Gastroesophageal sphincter (tissue), 4 donors: ENCODE measurements at regions not wholly inside any gene's neighbourhood (a gene's known extent, or its start where the extent isn't known, plus 50 kb on each side); places are given as distances from the start of the nearest gene placed in this dataset.

Source experiments
- ATAC-seq: fragments of 150-250 bp; one replicate; pipeline ENCODE4 v1.9.1; 2016; ENCODE audit warnings: mild to moderate bottlenecking, moderate library complexity
- H3K27ac ChIP-seq, 4 donors: fragments of 200-600 bp; sonication (generic) in 3 of 4; 1 replicate in 3 of 4; 2 replicates in 1 of 4; pipeline ENCODE4 v1.5.1; 2016 to 2019
- H3K27me3 ChIP-seq: fragments of 200-600 bp; sonication (generic); one replicate; pipeline ENCODE4 v1.5.1; 2019
- H3K36me3 ChIP-seq, 2 donors: fragments of 200-600 bp; sonication (generic); one replicate each; pipeline ENCODE4 v1.5.1; 2019; ENCODE audit warnings: control low read depth in 1 of 2
- H3K4me1 ChIP-seq, 3 donors: fragments of 200-600 bp; sonication (generic); 1 replicate in 2 of 3; 2 replicates in 1 of 3; pipeline ENCODE4 v1.5.1; 2016 to 2019; ENCODE audit warnings: control low read depth in 2 of 3
- H3K4me3 ChIP-seq, 2 donors: fragments of 200-600 bp; sonication (generic); one replicate each; pipeline ENCODE4 v1.5.1; 2019; ENCODE audit warnings: mild to moderate bottlenecking in 1 of 2, moderate library complexity in 1 of 2
- H3K9me3 ChIP-seq, 3 donors: fragments of 200-600 bp; sonication (generic); one replicate each; pipeline ENCODE4 v1.5.1; 2017 to 2019; ENCODE audit warnings: control low read depth in 2 of 3
- EP300 ChIP-seq: sonication (generic); formaldehyde crosslinking; IDR thresholded peaks from one replicate; pipeline ENCODE4 v1.6.1; 2017; ENCODE audit warnings: antibody characterized with exemption, mild to moderate bottlenecking
- POLR2A ChIP-seq, 2 donors: fragments of 450-650 bp; IDR thresholded peaks; one replicate each; pipeline ENCODE4 v1.6.1; 2017; ENCODE audit warnings: antibody characterized with exemption in 2 of 2, mild to moderate bottlenecking in 2 of 2, moderate library complexity in 1 of 2
- POLR2AphosphoS5 ChIP-seq: sonication (generic); formaldehyde crosslinking; IDR thresholded peaks from one replicate; pipeline ENCODE4 v1.6.1; 2017; ENCODE audit warnings: antibody characterized with exemption
- WGBS, 2 donors: methylation state at CpG; one replicate each; pipeline ENCODE4 v1.1.5; 2018; ENCODE audit warnings: low coverage in 1 of 2; 5-methylcytosine and 5-hydroxymethylcytosine counted together
- TF ChIP-seq, protein P1 (sequence below), 4 experiments: fragments of 200-600 bp in 2 of 4; fragments of 450-650 bp in 2 of 4; sonication (generic) in 1 of 4; IDR thresholded peaks; one replicate each; pipeline ENCODE4 v1.5.1; 2017 to 2019; ENCODE audit warnings: antibody characterized with exemption in 4 of 4, mild to moderate bottlenecking in 2 of 4, moderate library complexity in 2 of 4

DNA sequence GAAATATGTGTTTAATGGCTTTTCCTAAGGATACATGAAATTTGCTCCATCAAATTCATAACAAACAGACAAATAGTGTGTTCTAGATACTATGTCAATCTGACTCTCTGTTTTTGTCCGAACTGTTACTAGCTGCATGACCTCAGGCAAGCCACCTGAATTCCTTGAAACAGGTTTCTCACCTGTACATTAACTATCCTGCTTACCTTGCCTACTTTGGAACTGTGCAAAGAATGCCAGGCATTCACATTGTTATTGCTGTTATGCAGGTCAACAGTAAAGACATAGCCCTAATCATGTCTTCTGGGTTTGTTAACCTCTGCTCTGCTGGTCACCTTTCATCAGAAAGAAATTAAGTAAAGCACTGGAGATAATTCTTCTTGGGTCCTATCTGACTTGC lies 1283.9 kb upstream of the CELF2 start:
- Histone ChIP-seq H3K4me3 (no peak overlapping the region), H3K9me3 (no peaks in the 10 kb centered on the region), H3K36me3 (no peaks in the 10 kb centered on the region), H3K27me3 (no peaks in the 10 kb centered on the region), H3K27ac (no peak overlapping the region), H3K4me1 (no peaks in the 10 kb centered on the region)
- ATAC-seq = no peak
- TF ChIP-seq EP300 = no peak
- TF ChIP-seq, protein P1, sequence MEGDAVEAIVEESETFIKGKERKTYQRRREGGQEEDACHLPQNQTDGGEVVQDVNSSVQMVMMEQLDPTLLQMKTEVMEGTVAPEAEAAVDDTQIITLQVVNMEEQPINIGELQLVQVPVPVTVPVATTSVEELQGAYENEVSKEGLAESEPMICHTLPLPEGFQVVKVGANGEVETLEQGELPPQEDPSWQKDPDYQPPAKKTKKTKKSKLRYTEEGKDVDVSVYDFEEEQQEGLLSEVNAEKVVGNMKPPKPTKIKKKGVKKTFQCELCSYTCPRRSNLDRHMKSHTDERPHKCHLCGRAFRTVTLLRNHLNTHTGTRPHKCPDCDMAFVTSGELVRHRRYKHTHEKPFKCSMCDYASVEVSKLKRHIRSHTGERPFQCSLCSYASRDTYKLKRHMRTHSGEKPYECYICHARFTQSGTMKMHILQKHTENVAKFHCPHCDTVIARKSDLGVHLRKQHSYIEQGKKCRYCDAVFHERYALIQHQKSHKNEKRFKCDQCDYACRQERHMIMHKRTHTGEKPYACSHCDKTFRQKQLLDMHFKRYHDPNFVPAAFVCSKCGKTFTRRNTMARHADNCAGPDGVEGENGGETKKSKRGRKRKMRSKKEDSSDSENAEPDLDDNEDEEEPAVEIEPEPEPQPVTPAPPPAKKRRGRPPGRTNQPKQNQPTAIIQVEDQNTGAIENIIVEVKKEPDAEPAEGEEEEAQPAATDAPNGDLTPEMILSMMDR (IDR thresholded peaks at IDR 0.05) = no peak
- no peak for TF ChIP-seq POLR2A (IDR thresholded peaks at IDR 0.05)
- TF ChIP-seq POLR2AphosphoS5 = no peak
- 71 to 78% methylated on average over 1 of the region's 1 CpG for WGBS, 2 donors

DNA sequence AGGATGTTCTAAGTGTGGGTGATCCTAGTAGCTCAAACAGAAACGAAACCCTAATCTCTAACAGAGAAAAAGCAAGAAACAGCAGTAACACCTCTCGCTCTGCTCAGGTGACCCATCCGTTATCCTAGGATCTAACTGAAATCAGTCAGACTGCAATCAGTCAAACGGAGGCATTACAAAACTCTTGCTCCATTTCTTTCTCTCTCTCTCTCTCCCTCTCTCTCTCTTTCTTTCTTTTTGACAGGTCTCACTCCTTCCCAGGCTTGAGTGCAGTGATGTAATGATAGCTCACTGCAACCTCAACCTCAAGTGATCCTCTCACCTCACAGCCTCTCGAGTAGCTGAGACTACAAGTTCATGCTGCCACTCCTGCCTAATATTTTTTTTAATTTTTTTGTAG lies 1283.5 kb upstream of the CELF2 start:
- no peak for ATAC-seq
- Histone ChIP-seq H3K27me3 (no peaks in the 10 kb centered on the region), H3K4me3 (no peak overlapping the region), H3K9me3 (no peaks in the 10 kb centered on the region), H3K27ac (no peak overlapping the region), H3K36me3 (no peaks in the 10 kb centered on the region), H3K4me1 (no peaks in the 10 kb centered on the region)
- 80 to 84% methylated on average over 1 to 5 of the region's 5 CpGs for WGBS, 2 donors
- TF ChIP-seq, protein P1 (IDR thresholded peaks at IDR 0.05) = no peak
- TF ChIP-seq POLR2A (IDR thresholded peaks at IDR 0.05) = no peak
- no peak for TF ChIP-seq POLR2AphosphoS5
- TF ChIP-seq EP300 = no peak

DNA sequence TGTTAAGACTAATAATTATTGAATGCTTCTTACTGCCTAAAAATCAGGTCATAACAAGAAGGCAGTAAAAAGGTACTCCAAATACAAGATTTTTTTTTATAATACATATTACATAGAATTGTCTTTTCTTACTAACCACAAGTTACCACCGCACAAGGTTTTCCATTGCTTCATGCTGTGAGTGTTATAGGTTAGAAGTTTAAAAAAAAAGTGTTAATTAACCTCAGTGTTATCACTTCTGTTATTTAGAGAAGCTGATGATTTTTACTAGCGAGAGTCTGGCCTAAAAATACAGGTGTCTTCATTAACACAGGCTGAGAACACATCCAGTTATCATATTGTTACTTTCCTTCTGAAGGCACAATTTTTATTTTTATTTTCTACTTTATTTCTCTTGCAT lies 1281.9 kb upstream of the CELF2 start:
- H3K9me3 ChIP-seq = no peaks in the 10 kb centered on the region
- WGBS, 2 donors = 100% methylated on average over 2 of the region's 2 CpGs
- H3K36me3 ChIP-seq = no peaks in the 10 kb centered on the region
- H3K4me1 ChIP-seq = no peaks in the 10 kb centered on the region
- no peak overlapping the region for H3K27ac ChIP-seq
- TF ChIP-seq POLR2A (IDR thresholded peaks at IDR 0.05) (no peak), POLR2AphosphoS5 (no peak), EP300 (no peak)
- TF ChIP-seq, protein P1 (IDR thresholded peaks at IDR 0.05) = no peak
- no peak overlapping the region for H3K4me3 ChIP-seq
- H3K27me3 ChIP-seq = no peaks in the 10 kb centered on the region
- no peak for ATAC-seq

DNA sequence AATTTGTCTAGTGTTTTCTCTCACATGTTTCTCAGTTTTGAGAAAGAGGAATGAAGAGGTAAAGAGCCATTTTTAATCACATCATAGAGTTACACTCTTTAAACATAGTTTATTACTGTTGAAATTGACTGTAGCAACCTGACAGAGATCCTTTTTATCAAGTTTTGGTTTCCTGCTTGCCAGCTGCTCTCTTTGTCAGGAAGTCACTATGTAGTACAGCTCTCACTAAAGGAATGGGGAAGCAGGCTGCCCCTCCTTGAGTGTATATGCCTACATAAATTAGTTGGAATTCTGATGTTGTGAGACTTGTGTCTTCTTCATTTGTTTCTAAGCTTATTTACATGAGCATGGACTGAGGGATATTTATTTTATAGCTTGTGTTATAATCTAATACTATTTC lies 1274.0 kb upstream of the CELF2 start:
- H3K9me3 ChIP-seq = peaks cover 0 to 11% (median 0%) of the 10 kb centered on the region in 3 donors
- no peak overlapping the region for H3K4me3 ChIP-seq
- no peak for ATAC-seq
- H3K27me3 ChIP-seq = no peaks in the 10 kb centered on the region
- H3K4me1 ChIP-seq = no peaks in the 10 kb centered on the region
- TF ChIP-seq POLR2AphosphoS5 (no peak), POLR2A (IDR thresholded peaks at IDR 0.05) (no peak), EP300 (no peak)
- TF ChIP-seq, protein P1 (IDR thresholded peaks at IDR 0.05) = no peak
- no peak overlapping the region for H3K27ac ChIP-seq
- no peaks in the 10 kb centered on the region for H3K36me3 ChIP-seq

DNA sequence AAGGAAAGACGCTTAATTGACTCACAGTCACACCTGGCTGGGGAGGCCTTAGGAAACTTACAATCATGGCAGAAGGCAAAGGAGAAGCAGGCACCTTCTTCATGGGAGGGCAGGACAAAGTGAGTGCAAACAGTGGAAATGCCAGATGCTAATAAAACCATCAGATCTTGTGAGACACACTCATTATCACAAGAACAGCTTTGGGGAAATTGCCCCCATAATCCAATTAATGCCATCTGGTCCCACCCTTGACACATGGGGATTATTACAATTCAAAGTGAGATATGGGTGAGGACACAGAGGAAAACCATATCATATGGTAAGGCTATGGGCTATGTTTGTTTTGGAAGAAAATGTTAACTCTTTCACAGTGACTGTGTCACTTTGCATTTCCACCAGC lies 1272.5 kb upstream of the CELF2 start:
- ATAC-seq = no peak
- no peaks in the 10 kb centered on the region for H3K4me1 ChIP-seq
- peaks cover 0 to 11% (median 0%) of the 10 kb centered on the region in 3 donors for H3K9me3 ChIP-seq
- H3K36me3 ChIP-seq = no peaks in the 10 kb centered on the region
- no peaks in the 10 kb centered on the region for H3K27me3 ChIP-seq
- TF ChIP-seq POLR2AphosphoS5 (no peak), EP300 (no peak), POLR2A (IDR thresholded peaks at IDR 0.05) (no peak)
- TF ChIP-seq, protein P1 (IDR thresholded peaks at IDR 0.05) = no peak
- no peak overlapping the region for H3K27ac ChIP-seq
- 80% methylated on average over 1 of the region's 1 CpG for WGBS, 2 donors
- H3K4me3 ChIP-seq = no peak overlapping the region
